GM23248 (cell line): ENCODE measurements at regions not wholly inside any gene's neighbourhood (a gene's known extent, or its start where the extent isn't known, plus 50 kb on each side); places are given as distances from the start of the nearest gene placed in this dataset.

Experiments
- EZH2 ChIP-seq: fragments of 200-600 bp; sonication (generic); IDR thresholded peaks from 2 replicates; pipeline ENCODE4 v1.6.1; 2018; ENCODE audit warnings: antibody characterized with exemption, mild to moderate bottlenecking; ENCODE audit not compliant: insufficient read depth, poor library complexity, severe bottlenecking
- EZH2phosphoT487 ChIP-seq: fragments of 200-600 bp; sonication (generic); IDR thresholded peaks from 2 replicates; pipeline ENCODE4 v1.6.1; 2018; ENCODE audit warnings: antibody characterized with exemption, moderate library complexity, mild to moderate bottlenecking, low read depth; ENCODE audit not compliant: insufficient read depth

DNA sequence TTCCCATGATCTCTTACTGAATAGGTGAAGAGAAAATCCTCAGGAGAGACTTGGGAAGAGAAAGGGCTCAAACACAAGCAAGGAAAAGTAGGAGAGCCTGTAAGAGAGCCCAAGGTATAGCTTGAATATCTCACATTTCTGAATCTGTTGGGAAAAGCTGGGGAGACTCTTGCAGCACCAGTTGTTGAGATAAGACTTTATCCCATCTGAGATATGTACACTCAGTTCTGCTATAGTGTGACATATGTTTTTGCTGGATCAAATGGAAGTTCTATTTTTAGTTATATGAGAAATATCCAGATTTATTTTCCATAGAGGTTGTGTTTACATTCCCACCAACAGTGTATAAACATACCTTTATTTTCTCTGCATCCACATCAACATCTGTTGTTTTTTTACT lies 246.1 kb downstream of the NDFIP2 start:
- TF ChIP-seq EZH2 (no peak), EZH2phosphoT487 (no peak)
